ENCODE measurements at regions not wholly inside any gene's neighbourhood (a gene's known extent, or its start where the extent isn't known, plus 50 kb on each side); places are given as distances from the start of the nearest gene placed in this dataset.

DNA sequence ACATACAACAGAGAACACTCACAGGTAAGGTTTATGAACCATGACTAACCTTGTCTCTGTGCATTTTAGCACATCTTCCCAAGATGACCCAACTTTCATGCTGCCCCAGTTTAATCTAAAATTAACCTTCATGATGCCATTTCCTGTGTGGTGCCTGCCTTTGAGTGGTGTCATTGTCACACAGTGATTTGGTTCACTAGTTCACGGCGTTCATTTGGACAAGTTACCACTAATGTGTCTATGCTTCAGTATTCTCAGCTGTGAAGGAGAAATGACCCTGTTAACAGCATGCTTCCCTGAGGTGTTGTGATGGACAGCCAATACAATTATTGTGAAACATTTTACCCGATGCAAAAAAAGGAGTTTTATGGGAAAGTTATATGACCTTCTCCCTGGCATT lies 693.1 kb downstream of the RWDD3 start:
- DNase-seq, result no peak

DNA sequence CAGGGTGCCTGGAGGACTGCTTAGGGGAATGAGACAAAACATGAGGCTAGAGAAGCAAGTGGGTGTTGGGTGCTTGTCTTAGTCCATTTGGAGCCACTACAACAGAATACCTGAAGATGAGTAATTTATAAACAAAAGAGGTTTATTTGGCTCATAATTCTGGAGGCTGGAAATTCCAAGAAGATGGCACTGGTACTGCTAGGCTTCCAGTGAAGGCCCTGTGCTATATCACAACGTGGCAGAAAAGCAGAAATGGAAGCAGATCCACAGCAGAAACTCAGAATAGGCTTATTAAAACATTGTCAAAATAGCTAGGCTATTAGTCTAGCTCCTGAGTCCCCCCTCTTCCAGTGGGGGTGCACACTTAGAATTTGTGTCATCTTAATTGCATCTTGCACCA lies 701.7 kb downstream of the RWDD3 start:
- DNase-seq, result no peak

DNA sequence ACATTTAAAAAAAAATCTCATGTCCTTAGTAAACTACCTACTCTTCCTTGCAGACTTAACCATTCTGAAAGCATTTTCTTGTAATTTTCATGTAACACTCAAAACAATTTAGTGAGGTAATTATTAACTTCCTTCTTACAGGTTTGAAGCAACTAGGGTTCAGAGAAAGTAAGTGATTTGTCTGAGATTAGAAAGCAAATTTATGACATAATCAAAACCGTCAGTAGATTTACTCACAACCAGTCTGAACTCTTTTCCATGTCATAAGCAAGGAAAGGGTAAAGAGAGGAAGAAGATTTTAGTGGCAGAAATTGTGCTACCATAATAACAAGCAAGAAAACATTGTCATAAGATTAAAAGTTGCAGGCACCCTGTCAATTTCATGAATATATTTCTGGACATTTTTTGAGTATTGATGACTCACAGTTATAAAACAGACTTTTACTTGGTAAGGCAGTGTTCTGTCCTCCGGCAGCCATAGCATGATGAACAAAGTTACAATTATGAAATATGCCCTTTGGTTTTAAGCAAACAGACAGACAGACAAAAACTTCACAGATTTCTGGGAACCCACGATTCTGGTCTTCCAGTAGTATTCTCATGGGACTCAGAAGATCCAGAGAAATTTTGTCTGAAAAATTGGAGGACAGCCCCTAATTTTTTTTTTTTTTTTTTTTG lies 707.2 kb downstream of the RWDD3 start:
- no peak for DNase-seq

DNA sequence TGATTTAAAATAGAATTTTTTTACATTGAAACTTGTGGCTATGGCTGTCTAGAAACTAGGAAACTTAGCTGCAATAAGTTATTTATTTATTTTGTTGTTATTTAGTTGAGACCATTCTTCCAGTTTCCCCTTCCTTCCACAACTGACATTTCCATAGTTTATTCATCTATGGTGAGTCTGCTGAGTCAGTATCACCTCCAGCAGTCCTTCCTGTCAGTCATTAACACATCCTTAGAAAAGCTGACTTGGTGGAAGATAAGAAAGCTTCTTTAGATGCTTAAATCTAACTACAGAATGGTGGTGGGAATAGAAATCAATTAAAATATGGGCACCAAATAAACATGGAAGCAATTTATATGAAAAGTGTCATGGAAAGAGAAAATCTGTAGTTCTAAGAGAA lies 714.0 kb downstream of the RWDD3 start:
- DNase-seq, result no peak

DNA sequence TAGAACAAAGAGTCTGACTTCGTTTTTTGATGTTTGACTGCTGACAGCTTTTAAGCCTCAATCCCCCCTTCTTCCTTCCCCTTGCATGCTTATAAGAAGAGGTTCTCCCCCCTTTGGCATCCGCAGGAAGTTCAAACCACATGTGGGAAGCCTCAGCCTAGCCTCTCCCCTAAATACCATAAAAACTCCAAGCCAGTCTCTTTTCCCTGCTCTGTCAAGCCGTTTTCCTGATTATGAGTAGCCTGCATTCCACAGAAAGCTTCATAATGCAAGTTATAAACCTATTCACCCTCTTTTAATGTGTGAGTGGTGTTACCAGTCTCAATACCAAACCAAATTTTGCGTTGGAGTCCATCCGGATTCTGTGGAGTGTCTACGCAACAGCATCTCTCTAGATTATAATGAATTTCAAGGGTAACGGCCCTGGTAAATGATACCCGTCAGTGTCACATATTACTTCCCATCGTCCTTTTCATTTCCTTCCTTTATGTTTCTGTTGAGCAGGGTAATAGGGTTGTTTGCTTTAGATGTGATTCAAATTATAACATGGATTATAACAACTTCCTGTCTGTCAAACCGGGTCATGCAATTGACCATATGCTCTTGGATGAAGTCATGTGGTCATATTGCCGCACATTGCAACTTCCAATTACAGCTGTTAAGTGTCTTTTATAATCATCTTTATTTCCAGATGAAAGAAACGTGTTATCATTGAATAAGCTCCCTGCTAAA lies 717.5 kb downstream of the RWDD3 start:
- DNase-seq, result no peak

DNA sequence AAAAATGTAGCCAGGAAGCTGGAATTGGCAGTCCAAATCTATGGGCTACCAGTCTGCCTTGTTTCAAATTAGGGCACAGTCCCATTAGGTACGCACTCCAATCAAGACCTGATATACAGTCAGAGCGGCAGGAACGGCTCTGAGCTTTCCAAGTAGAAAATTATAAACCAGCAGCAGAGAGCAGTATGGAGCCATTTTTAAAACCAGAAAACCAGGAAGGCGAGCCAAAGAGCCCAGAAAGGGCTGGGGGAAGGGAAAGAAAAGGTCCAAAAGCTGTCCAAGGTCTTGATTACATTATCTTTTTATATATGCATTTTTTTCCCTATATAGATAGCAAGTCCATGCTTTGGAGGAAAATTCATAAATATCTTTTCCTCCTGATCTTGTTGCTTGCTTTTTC lies 719.0 kb downstream of the RWDD3 start:
- DNase-seq, result peak; percentile 72

DNA sequence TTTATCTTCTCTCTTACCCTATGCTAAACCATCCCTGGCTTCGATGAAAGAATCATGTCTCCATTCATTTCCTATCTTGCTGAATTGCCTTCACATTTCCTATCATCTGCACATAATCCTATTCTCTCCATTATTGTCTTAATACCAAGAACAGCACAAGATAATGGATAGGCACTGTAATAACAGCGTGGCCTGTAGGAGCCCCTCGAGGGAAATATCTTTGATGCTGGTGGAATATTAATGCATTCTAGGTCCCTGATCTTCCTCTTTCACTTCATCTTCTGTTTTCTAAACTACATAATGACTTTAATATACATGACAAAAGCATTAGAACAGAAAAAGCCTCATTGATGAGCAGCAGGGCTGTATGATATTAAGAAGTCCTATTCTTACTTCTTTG lies 720.6 kb downstream of the RWDD3 start:
- peak; percentile 9 for DNase-seq

DNA sequence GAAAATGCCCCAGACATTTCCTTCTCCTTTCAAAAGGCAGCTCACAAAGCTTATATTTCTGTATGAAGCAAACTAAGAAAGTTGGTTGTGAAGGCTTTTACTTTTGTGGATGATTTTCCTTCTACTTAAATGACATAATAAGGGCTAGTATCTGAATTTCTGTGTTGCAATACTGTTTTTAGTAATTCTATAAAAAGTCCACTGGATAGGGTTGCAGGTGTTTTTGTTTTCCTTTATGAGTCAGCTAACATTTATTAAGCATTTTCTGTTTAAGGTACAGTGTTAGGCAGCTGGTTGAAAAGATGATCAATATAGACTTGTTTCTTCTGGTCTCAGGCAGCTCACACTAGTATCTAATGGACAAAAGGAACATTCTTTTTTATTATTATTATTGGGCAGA lies 722.2 kb downstream of the RWDD3 start:
- DNase-seq, result no peak

DNA sequence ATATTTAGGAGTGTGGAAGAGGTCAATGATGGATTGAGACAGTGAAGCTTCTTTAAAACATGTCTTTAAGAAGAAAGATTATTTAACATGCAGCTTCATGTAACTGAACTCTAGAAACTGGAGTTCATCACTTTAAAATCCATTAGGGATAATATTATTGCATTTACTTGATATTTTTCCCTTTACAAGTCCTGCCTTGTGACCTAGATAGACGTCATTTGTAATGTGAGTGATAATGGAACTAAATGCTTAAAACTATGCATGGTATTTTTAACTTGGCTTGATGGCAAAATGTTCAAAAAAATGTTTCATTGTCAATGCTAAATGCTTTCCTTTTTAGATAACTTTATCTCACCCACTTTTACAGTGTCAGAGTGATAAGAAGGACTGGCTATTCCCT lies 723.7 kb downstream of the RWDD3 start:
- DNase-seq, result no peak

DNA sequence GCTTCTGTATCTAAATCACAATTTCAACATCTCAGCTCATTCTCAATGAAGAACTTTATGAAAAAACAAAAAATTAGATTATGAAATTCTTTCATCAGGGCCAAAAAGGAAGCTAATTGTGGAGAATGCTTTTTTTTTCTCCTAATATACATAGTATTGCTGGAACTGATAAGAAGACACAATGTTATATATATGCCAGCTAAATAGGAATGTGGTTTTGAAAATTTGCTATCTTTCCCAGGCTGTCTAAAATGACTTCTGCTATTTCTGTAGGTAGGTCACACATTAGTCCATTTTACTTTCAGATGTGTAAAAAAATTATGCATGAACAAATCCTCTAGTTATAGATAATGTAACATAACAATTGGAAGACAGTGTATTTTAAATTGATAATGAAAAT lies 732.9 kb downstream of the RWDD3 start:
- DNase-seq, result no peak

DNA sequence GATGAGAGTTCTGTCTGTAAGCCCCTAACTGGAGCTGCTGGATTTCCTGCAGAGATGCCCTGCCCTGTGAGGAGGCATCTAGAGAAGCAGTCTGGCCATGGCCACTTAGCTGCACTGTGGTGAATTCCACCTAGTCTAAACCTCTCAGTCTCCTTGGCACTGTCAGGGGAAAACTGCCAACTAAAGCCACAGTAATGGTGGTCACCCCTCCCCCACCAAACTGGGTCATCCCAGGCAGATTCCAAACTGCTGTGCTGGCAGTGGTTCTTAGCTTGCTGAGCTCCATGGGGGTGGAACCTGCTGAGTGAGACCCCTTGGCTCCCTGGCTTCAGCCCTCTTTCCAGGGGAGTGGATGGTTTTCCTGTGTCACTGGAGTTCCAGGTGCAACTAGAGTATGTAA lies 740.6 kb downstream of the RWDD3 start:
- DNase-seq, result no peak

DNA sequence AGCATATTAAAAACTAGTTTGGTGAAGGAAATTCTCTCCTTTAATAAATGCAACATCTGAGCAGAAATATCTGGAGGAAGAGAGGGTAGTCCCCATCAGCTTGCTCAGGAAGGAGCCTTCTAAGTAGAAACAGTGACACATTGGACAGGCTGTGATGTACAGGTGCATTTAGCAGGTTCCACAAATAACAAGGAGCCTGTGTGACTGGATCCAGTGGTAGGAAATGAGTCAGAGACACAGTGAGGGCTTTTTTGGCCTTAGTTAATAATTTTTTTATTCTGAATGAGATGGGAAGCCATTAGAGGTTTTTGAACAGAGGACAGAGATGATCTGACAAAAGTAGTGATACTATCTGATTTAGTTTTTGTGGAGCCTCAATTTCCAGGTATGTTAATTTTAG lies 738.9 kb upstream of the PTBP2 start:
- no peak for DNase-seq

DNA sequence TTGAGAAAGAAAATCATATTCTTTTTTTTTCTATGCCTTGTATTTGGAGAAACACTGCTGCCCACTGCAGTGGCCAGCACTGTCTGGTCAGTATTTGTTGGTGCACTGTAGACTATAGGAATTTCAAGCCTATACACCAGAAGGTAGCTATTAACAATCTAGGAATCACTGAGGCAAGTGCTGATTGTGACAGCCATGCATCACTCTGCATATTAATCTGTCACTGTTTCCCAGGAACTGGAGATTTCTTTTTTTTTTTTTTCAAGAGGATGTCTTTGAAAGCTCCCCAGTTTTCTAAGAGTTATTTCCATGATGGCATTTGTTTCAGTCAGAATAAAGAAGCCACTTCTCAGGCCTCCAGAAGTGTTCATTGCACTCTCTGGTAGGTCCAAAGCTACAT lies 737.8 kb upstream of the PTBP2 start:
- no peak for DNase-seq

DNA sequence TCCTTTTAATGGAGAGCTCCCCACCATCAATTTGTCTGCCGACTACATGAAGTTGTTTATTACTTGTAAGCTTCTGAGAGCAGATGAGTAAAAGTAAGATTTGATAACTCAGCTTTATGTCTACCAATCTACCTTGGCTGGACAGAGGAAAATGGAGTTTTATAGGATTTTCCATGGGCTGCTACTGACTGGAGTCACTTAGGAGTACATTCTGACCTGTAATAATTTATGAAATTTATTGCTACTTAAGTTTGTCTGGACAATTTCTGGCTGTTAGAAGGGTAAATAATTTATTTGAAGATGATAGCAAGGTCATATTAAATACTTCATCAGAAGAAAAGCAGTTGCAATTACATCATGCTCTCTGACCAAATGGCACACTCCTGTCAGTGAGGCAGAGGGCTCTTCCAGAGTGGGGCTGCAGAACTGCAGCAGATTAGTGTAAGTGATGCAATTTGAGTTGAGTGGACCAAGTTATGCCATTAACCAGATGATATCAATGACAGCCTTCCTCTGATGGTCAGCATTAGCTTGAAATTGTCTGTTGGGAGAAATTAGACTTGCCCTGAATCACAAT lies 736.7 kb upstream of the PTBP2 start:
- peak; percentile 20 for DNase-seq

DNA sequence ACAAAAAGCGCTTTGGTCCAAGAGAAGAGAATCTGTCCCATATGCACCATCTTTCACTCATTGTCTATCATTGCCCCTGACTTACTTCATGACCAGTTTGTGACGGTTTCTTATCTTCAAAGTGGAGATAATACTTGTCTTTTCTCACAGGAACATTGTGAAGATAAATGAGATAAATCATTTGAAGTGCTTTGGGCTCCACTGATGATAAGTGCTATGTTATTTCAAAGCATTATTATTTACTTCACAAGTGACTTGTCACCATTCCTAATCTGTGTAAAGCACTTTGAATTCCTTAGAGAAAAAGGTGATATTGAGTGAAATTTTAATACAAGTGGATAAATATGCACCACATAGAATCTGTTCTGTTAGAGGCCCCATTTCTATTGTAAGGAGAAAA lies 731.6 kb upstream of the PTBP2 start:
- no peak for DNase-seq

DNA sequence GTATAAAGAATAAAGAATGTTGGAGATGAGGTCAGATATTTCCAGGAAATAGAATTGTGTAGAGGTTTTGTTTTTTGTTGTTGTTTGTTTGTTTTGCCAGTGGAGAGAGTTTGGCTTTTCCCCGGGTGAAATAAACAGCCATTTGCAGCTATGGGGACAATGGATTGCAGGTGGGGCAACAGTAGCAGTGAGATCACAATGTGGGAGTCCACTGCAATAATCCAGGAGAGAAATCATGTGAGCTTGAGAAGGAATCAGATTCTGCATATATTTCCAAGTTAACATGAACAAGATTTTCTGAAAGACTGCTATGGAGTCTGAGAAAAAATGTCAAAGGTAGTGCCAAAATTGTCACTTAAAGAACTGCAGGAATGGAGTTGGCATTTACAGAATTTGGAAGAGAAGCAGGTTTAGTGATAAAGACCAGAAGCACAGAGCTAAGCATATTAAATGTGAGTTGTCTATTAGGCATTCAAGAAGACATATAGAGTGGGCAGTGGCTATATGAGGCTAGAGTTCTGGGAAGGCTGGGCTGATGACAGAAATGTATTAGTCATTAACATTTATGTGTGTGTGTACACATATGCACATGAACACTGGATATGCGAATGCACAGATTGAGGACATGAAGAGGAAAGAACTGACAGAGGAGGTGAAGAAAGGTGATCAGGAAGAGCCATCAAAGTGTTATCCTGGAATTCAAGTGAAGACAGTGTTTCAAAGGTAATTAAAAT lies 729.6 kb upstream of the PTBP2 start:
- DNase-seq, result no peak

DNA sequence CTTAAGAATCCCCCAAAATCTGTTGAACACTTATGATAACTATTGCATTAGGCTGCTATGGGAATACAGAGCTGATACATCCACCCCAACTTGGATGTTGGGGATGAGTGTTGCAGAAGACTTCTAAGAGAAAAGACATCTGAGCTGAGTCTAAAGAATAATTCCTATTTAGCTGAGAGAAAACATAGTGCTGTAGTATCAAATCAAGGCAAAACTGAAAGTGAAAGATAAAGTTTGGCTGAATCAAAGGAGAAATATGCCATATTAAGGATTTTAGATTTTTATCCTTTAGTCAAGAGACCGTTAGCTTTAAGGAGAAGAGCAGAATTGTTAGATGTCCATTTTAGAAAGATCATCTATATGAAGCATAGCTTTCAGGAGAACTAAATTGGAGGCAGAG lies 726.9 kb upstream of the PTBP2 start:
- no peak for DNase-seq

DNA sequence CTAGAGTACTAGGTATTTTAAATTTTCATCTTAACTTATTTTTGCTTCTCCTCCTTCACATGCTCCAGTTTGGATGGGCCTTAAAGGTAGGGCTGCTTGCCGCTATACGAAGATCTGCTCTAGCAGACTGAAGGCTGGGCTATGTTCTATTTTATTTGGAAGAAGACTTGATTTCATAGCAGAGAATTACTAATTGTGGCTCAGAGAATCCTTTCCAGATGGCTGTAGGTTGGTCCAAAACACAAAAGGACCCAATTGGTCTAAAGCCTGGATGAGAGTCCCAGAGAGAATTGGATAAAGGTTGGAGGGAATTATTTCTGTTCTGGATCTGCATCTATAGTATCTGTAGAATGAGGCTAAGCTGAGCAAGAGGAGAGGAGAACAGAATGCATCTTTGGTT lies 719.4 kb upstream of the PTBP2 start:
- no peak for DNase-seq

DNA sequence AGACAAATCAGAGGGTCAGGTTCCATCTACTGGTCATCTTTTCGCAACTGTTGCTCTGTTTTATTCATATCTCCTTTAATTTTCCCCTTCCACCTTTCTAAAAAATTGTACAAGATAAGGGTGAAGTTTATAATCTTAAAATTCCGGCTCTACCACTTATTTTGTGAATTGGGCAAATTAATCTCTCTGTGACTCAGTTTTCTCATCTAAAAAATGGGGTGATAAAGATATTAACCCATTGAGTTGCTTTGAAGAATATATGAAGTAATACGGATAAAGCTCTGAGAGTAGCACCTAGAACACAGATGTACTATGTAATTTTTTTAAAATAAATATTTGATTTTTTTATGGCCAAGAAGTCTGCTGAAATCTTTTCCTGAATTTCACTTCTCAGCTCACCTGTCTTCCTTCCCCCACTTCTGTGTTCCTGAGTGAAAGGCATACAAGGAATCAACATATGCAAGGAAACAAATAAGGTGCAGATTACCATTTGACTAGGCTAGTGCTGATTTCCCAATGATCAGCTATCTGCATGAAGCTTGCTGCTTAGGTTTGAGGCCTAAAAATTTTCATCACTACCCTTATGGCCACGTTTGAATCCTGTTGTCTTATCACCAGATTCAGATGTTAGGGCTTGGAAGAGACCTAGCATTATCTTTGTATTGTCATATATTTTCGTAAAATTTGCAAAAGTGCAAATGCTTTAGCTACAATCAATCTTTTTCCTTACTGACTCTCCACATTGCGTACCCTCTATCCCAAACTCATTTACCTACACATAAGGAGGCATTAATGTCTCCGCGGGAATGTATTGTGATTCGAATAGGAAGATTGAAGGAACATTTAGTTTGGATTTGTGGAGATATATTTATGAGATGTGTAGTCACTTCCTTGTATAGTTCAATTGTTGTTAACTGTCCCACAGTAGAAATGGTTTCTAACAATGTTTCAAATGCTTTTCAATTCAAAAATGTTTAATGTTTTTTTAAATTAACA lies 718.3 kb upstream of the PTBP2 start:
- no peak for DNase-seq

DNA sequence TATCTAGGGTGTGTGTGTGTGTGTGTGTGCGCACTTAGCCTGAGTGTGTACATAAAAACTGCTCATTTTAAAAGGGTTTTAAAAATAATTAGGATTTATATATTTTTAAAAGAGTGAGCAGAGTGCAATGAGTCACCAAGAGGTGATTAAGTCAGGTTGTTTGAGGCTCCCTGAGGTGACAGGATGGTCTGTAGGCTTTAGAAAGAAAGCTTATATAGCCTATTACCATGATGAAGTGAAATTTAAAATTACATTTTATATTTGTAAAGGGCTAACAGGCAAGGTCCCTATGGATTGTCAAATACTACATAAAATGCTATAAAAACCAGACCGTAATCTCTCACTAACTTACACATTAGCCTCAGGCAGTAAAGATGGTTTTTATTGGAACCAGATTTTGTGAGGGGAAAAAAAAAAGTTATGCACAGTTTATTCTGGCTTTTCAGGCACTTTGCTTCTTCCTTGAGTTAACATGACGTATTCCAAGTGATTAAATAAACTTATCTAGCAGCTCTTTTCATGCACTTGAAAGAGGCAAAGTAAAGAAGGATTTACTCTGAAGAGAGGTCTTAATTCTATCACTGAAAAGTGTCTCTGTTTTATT lies 711.7 kb upstream of the PTBP2 start:
- DNase-seq, result no peak

DNA sequence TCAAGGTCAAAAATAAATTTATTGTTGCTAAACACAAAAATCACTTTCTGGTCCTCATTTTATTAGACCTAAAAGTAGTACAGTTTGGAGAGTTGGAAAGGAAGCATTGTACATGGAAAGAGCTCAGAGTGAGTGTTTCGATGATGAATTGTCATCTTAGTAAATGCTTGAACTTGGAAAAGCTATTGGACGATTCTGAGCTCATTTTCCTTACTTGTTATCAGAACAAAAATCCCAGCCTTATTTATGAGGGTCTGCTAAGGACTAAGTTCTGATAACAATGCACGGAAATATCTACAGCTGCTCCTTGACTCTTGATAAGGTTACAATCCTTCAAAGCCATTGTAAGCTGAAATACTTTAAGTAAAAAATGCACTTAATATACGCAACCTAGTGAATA lies 710.0 kb upstream of the PTBP2 start:
- no peak for DNase-seq

DNA sequence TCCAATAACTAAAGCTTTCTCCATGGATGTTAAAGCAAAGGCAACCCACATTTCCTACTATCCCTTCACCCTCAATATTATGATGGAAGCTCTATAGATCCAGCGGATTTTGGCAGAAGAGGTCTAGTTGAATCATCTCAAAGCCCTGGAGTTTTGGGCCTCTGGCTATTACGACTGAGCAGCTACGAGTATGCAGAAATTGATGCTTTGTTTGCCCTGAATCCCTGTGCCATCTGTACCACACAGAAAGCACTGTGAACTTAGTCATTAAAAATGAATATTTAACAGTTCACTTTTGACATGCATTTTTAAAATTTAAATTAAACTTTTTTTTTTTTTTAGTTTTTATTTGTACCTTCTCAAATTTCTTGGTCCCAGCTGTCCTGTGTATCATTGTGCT lies 705.4 kb upstream of the PTBP2 start:
- no peak for DNase-seq
